Endometrium (tissue), 2 donors: ENCODE measurements at regions not wholly inside any gene's neighbourhood (a gene's known extent, or its start where the extent isn't known, plus 50 kb on each side); places are given as distances from the start of the nearest gene placed in this dataset.

Source experiments
- FAIRE-seq: peaks from 2 replicates; lab custom pipeline; 2012; peaks lifted over from hg19 to GRCh38; lab: Jason Lieb, UNC
- donor health status: control.
- donor health status: control.

DNA sequence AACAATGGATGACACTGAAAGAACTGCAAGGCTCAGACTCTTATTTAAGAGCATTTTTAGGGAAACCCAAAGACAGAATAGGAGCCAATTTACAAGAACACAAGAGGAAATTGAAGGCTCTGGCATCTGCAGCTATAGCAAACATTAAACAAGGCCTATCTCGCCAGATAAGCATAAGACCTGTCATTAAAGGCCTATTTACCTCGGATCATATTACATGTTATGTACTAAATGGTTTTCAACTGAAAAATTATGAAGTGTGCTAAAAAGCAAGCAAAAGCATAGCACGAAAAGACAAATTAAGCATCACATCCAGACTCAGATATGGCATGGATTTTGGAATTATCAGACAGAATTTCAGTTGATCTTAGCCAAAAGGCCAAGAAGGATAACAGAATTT lies 617.1 kb downstream of the SQOR start:
- FAIRE-seq: no peak

GRCh38 chr15:46258056-46258455 lies 623.2 kb downstream of the SQOR start:
- no peak for FAIRE-seq

DNA sequence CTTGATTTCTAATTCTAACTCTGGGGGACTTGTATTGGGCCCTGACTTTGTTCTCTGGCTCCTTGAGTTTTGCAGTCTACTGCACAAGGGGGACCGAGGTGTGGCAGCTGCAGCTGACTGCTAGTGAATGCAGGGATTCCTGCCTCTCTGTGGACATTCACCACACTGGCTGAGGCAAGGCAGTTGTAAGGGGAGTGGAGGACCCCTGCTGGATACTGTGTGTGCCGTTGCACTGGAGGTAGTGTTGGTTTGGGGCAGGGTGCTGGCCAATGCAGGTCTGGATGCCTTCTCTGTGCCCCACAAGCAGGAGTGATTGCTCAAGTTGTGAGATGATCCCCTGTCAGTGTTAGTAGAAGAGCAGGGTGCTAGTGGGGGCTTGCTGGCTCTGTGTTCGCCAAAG lies 626.1 kb downstream of the SQOR start:
- FAIRE-seq: no peak

- FAIRE-seq: no peak
Observed at GRCh38 chr15:46265664-46266347, 631.0 kb downstream of the SQOR start.

DNA sequence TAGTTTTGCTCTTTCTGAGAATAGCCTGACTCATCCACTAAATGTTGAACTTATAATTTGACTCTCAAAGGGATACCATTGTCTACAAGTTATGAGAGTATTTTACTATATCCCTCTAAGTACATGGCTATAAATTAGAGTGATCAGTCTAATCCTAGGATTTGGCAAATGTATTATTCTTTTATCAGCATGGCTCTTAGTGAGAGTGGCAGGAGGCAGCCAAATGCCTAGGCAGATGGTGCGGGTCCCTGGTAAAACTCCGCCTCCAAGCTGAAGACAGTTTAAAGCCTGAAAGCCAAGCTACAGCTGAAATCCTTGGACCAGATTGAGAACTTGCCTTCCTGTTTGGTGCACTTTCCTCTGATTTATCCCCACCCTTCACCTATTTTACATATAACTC lies 631.8 kb downstream of the SQOR start:
- no peak for FAIRE-seq

- no peak for FAIRE-seq
Observed at GRCh38 chr15:46270481-46271147, 635.8 kb downstream of the SQOR start.

DNA sequence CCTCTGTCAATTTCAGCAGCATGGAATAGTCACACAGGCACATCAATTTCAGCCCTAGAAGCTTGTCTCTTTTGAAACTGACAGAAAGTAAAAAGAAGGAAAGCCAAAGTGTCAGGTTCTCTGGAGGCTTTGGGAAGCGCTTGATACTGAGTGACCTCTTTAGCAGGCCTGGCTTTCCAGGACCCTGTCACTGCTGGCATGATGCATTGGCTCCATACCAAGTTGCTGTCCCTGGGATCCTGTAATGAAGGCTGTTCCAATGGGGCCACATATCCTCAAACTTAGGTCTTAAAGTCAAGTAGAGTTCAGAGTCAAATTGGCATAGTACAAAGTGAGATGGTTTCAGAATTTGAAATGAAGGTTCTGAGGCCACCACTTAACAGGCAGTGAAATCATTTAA lies 640.9 kb downstream of the SQOR start:
- no peak for FAIRE-seq

- FAIRE-seq: no peak
Observed at GRCh38 chr15:46277451-46277850, 642.6 kb downstream of the SQOR start.

DNA sequence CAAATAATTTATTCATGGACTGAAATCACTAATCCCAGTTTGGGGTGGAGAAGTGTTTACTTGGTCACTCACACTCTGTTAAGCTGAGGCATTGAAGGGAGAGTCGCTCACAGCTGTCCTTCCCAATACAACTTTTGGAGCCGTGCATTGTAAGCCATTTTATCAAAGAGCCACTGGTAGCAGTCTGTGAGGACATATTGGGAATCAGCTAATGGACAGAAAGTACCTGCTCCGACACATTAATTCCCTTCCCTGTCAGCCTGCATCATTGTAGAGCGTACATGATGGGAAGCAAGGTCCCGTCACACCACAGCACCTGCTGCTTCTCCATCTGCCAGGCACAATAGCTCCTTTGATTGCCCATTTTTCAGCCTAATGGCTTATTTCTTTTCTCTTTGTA lies 643.2 kb downstream of the SQOR start:
- FAIRE-seq: no peak

DNA sequence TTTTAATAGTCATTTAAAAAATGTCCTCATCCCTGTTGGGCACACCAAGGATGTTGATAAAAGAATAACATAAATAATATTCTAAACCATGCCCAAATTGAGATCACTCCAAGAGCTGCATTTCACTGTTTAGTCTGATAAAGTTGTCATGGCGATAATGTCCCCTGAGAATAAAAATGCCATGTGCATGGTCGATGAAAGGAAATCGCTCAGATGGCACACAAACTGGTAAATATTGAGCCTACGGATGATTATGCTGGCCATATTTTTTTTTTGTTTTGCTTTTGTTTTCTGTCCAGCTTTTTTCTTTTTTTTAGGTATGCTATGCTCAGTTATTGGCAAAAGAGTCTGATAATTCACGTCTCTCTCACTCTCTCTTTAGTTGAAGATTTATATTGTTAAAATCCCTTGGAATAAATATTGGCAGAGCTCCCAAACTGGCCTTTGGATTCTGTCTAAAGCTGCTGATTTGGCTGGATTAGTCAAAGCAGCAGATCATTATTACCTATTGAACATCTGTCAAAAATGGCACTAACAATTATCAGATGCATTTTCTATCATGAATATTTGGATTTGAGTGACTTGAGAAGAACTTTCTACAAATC lies 643.8 kb downstream of the SQOR start:
- FAIRE-seq: no peak

DNA sequence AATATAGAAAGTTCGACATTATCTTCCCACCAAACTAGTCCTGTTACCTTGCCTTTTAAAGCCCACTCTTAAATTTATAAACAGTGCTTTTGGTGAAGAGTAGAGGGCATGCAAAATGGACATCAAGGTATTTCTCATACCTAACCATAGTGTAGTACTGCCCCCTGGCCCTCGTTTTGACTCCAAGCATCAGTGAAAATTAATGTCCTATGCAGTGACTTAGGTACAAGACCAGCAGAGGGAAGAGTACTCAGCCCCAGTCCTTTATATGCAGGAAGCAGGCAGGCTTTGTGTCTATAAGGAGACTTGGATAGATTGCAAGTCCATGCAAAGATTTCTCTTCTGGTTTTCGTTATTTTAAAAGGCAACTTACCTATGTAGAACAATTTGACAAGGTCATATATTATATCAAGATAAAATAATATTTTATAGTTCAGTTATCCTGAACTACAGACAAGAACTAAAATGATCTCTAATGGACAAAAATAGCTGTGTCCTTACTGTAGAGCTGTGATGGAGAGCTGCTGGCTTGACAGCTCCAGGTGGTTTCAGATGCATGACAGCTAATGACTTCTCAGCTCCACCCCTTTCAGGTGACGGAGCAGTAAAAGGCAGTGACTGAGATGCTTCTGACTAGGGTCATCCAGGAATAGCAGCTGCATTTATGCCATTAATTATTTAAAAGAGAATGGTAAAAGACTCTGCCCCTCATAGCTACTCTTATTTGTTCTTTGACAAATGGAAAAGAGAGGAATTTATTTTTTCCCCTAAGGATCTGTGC lies 646.1 kb downstream of the SQOR start:
- FAIRE-seq: no peak

DNA sequence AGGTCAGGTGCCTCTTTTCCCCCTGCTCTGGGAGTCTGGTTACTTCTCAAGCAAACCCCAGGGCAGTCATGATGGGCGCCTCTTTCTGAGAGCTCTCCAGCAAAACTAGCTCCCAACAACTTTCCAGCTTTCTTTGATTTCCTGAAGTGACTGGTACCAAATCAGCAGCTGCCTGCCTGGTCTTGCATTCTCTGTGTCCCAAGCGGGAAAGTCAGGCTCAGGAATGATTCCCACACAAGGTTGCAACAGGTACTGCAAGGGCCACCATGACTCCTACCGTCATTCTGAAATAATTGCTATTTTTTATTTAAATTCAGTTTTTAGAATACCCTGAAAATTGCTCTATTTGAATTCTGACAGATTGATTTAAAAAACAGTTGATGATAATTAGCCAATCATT lies 658.7 kb downstream of the SQOR start:
- no peak for FAIRE-seq

GRCh38 chr15:46296002-46296401 lies 661.2 kb downstream of the SQOR start:
- FAIRE-seq: no peak

- FAIRE-seq: no peak
Observed at GRCh38 chr15:46296797-46297196, 662.0 kb downstream of the SQOR start.

DNA sequence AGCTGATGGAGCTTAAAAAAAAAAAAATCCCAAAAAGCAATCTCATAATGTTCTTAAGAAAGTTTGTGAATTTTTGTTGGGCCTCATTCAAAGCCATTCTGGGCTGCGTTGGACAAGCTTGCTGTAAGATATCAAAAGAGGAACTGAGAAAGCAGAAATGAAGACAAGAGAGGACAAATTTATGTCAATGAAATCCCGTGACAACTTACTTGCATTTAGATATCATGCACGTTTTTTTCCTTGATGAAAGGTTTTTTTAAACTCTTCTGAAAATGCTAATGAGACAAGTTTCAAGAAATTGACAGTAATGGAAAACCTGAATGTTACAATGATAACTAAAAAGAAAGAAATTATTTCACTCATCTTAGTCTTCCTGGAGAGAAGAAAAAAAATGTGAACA lies 662.9 kb downstream of the SQOR start:
- FAIRE-seq: no peak

GRCh38 chr15:46300716-46301115 lies 665.9 kb downstream of the SQOR start:
- no peak for FAIRE-seq

DNA sequence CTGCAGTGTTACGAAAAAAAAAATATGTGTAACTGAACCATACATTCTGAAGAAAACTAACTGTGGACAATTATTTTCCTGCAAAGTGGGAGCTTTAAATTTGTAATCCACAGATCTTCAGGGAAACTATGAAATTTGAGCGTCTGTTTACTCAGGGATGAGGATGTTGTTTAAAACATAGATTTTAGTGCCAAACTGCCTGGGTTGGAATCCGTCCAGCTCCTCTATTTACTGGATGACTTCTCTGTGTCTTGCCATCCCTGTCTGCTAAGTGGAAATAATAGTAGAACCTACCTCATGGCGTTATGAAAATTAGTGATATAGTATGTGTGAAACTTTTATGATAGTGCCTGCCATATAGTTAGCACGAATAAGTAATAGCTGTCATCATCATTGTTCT lies 666.5 kb downstream of the SQOR start:
- FAIRE-seq: no peak

GRCh38 chr15:46301826-46302225 lies 667.0 kb downstream of the SQOR start:
- no peak for FAIRE-seq

GRCh38 chr15:46304321-46304720 lies 669.5 kb downstream of the SQOR start:
- FAIRE-seq: peak; percentile 12

GRCh38 chr15:46307746-46308145 lies 672.9 kb downstream of the SQOR start:
- no peak for FAIRE-seq

GRCh38 chr15:46309914-46310313 lies 675.1 kb downstream of the SQOR start:
- FAIRE-seq: no peak

- peak; percentile 67 for FAIRE-seq
Observed at GRCh38 chr15:46312133-46312740, 677.4 kb downstream of the SQOR start.

DNA sequence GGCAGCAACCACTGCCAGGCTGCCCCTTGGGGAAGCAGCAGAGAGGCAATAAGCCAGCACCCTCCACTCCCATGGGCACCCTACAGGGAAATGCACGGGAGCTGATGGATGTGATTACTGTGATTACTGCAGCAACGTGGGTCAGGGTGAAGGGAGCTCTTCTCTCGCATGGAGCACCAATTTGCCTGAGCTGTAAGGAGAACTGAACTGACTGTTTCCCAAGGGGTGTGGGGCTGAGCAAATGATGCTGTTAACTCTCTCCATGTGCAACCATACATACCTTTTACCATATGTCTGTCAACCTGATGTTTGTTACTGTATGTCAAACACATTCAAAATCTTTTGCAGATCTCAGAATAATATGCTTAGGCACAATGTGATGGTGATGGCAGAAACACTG lies 680.6 kb downstream of the SQOR start:
- no peak for FAIRE-seq
